IMR-90 (cell line): ENCODE measurements at regions not wholly inside any gene's neighbourhood (a gene's known extent, or its start where the extent isn't known, plus 50 kb on each side); places are given as distances from the start of the nearest gene placed in this dataset.

Source experiments
- ATAC-seq: fragments of 200-7000 bp; cut with Tn5 transposase; 2 replicates; pipeline ENCODE4 v1.9.1; 2020; ENCODE audit warnings: low read depth, mild to moderate bottlenecking, moderate library complexity
- BruUV-seq: library from RNA; stranded (reverse); fragments of 400-500 nt; replicated peaks from 2 replicates; lab custom pipeline; 2021; lab: Mats Ljungman, UMichigan
- CTCF ChIA-PET: fragments of 300-600 bp; formaldehyde crosslinking; extraction: SDS; loops from one replicate; lab custom pipeline; 2021; ENCODE audit warnings: antibody characterized with exemption; lab: Yijun Ruan, JAX
- POLR2A ChIA-PET: fragments of 300-600 bp; sonication (Branson Sonifier 250); formaldehyde crosslinking; loops from one replicate; lab custom pipeline; 2022; ENCODE audit warnings: antibody characterized with exemption; ENCODE audit not compliant: unreplicated experiment; lab: Charles Lee
- DNase-seq: peaks from one replicate; pipeline ENCODE4 v3.0.0; 2013
- H2AFZ ChIP-seq: replicated peaks from 2 replicates; pipeline ENCODE3; 2013; ENCODE audit warnings: low read length, mild to moderate bottlenecking; ENCODE audit not compliant: poor library complexity
- H2AK5ac ChIP-seq: 2 replicates; pipeline ENCODE4 v1.6.1; 2013; ENCODE audit warnings: low read depth, low read length, inconsistent platforms
- H2AK9ac ChIP-seq: replicated peaks from 2 replicates; pipeline ENCODE3; 2013; ENCODE audit warnings: mild to moderate bottlenecking, low read depth, low read length, moderate library complexity; ENCODE audit not compliant: poor library complexity
- H2BK120ac ChIP-seq: 2 replicates; pipeline ENCODE4 v1.6.1; 2013; ENCODE audit warnings: low read depth, low read length, inconsistent platforms
- H2BK15ac ChIP-seq: 3 replicates; pipeline ENCODE4 v1.6.1; 2013; ENCODE audit warnings: low read depth, low read length, inconsistent platforms
- H2BK20ac ChIP-seq: 2 replicates; pipeline ENCODE4 v1.6.1; 2013; ENCODE audit warnings: low read depth, mild to moderate bottlenecking, inconsistent platforms, low read length, moderate library complexity
- H2BK5ac ChIP-seq: 2 replicates; pipeline ENCODE4 v1.6.1; 2013; ENCODE audit warnings: mild to moderate bottlenecking, low read depth, low read length, inconsistent platforms; ENCODE audit not compliant: poor library complexity, severe bottlenecking
- H3K14ac ChIP-seq: replicated peaks from 2 replicates; pipeline ENCODE4 v1.6.1; 2013; ENCODE audit warnings: low read depth, low read length, inconsistent platforms
- H3K18ac ChIP-seq: 2 replicates; pipeline ENCODE4 v1.6.1; 2013; ENCODE audit warnings: low read depth, low read length, control low read depth
- H3K23ac ChIP-seq: 2 replicates; pipeline ENCODE4 v1.6.1; 2013; ENCODE audit warnings: low read depth, low read length, inconsistent platforms
- H3K27ac ChIP-seq: 2 replicates; pipeline ENCODE4 v1.5.1; 2013; ENCODE audit warnings: mild to moderate bottlenecking, control low read depth, low read length; ENCODE audit not compliant: insufficient read depth
- H3K27me3 ChIP-seq: 2 replicates; pipeline ENCODE4 v1.6.1; 2013; ENCODE audit warnings: low read length; ENCODE audit not compliant: control insufficient read depth, insufficient read depth
- H3K36me3 ChIP-seq: 2 replicates; pipeline ENCODE4 v1.6.1; 2013; ENCODE audit warnings: low read length, mixed read lengths; ENCODE audit not compliant: control insufficient read depth, insufficient read depth
- H3K4ac ChIP-seq: 2 replicates; pipeline ENCODE4 v1.6.1; 2013; ENCODE audit warnings: low read depth, low read length, inconsistent platforms
- H3K4me1 ChIP-seq: 2 replicates; pipeline ENCODE4 v1.6.1; 2013; ENCODE audit warnings: low read length, mixed read lengths; ENCODE audit not compliant: control insufficient read depth, insufficient read depth
- H3K4me2 ChIP-seq: 2 replicates; pipeline ENCODE4 v1.6.1; 2013; ENCODE audit warnings: low read depth, mild to moderate bottlenecking, control low read depth, low read length, moderate library complexity
- H3K4me3 ChIP-seq: 2 replicates; pipeline ENCODE4 v1.5.1; 2013; ENCODE audit warnings: low read depth, mild to moderate bottlenecking, control low read depth, low read length, moderate library complexity; ENCODE audit not compliant: insufficient read depth
- H3K56ac ChIP-seq: 2 replicates; pipeline ENCODE4 v1.6.1; 2013; ENCODE audit warnings: low read length, inconsistent platforms; ENCODE audit not compliant: insufficient read depth; ENCODE audit errors: extremely low read depth
- H3K79me1 ChIP-seq, 2 experiments: 2 replicates each; pipeline ENCODE4 v1.6.1; 2013; ENCODE audit warnings: low read length in 2 of 2, inconsistent platforms in 1 of 2, low read depth in 1 of 2
- H3K9ac ChIP-seq: 2 replicates; pipeline ENCODE4 v1.6.1; 2013; ENCODE audit warnings: low read depth, low read length, control low read depth
- H3K9me1 ChIP-seq: 2 replicates; pipeline ENCODE4 v1.6.1; 2013; ENCODE audit warnings: low read length, inconsistent platforms; ENCODE audit not compliant: insufficient read depth
- H3K9me3 ChIP-seq: 2 replicates; pipeline ENCODE4 v1.6.1; 2013; ENCODE audit warnings: low read length; ENCODE audit not compliant: control insufficient read depth, insufficient read depth
- H4K20me1 ChIP-seq: 2 replicates; pipeline ENCODE4 v1.6.1; 2013; ENCODE audit warnings: low read length, inconsistent platforms; ENCODE audit not compliant: insufficient read depth
- H4K5ac ChIP-seq: 2 replicates; pipeline ENCODE4 v1.6.1; 2013; ENCODE audit warnings: mild to moderate bottlenecking, low read depth, low read length, control low read depth
- H4K8ac ChIP-seq, 2 experiments: 2 replicates each; pipeline ENCODE4 v1.6.1; 2013; ENCODE audit warnings: low read depth in 2 of 2, low read length in 2 of 2, control low read depth in 1 of 2, inconsistent platforms in 1 of 2
- H4K91ac ChIP-seq: 2 replicates; pipeline ENCODE4 v1.6.1; 2013; ENCODE audit warnings: low read depth, low read length, inconsistent platforms; ENCODE audit not compliant: insufficient read depth
- CTCF ChIP-seq: conservative IDR thresholded peaks from 2 replicates; pipeline ENCODE4 v1.5.1; 2012; ENCODE audit warnings: mild to moderate bottlenecking, low read depth, low read length, improper control_type of control experiment
- MAFK ChIP-seq: IDR thresholded peaks from 2 replicates; pipeline ENCODE4 v1.6.1; 2012; ENCODE audit warnings: low read depth, low read length, improper control_type of control experiment
- MAZ ChIP-seq: IDR thresholded peaks from 2 replicates; pipeline ENCODE4 v1.6.1; 2012; ENCODE audit warnings: low read depth, mild to moderate bottlenecking, low read length, improper control_type of control experiment, moderate library complexity, borderline replicate concordance
- RAD21 ChIP-seq: IDR thresholded peaks from 2 replicates; pipeline ENCODE4 v1.6.1; 2012; ENCODE audit warnings: low read length, improper control_type of control experiment
- RCOR1 ChIP-seq: IDR thresholded peaks from 2 replicates; pipeline ENCODE4 v1.6.1; 2012; ENCODE audit warnings: mild to moderate bottlenecking, low read length, improper control_type of control experiment; ENCODE audit not compliant: insufficient replicate concordance
- WGBS, 2 experiments: methylation state at CpG; one replicate each; pipeline versions ENCODE4 v1.1.5 to v1.1.7; 2013; ENCODE audit warnings: missing lambda C conversion rate in 2 of 2; ENCODE audit not compliant: insufficient read length in 1 of 2; ENCODE audit errors: extremely low coverage in 2 of 2; 5-methylcytosine and 5-hydroxymethylcytosine counted together
- dilution Hi-C: fragments of 300-500 bp; cut with HindIII; formaldehyde crosslinking; loops from one replicate; pipeline ENCODE4 v1.14.3; 2018; ENCODE audit warnings: low sequenced_read_pairs; ENCODE audit not compliant: unreplicated experiment
- in situ Hi-C: fragments of 300-500 bp; cut with MboI; formaldehyde crosslinking; loops from 3 replicates; pipeline ENCODE4 v1.14.3; 2019; ENCODE audit warnings: low sequenced_read_pairs, inconsistent platforms, mixed read lengths
- intact Hi-C: fragments of 100-400 bp; cut with micrococcal nuclease; formaldehyde crosslinking; loops from 2 replicates; pipeline ENCODE4 v1.10.0; 2022

- dilution Hi-C loops (no loop called here), in situ Hi-C loops (no loop called here), intact Hi-C loops (no loop called here)
- H4K91ac ChIP-seq, result peak overlapping the region; percentile 55
- H2BK20ac ChIP-seq, result peak overlapping the region; percentile 84; the same call in 1 of the 2 replicates
- H3K27ac ChIP-seq, result no peak overlapping the region
- peak overlapping the region; percentile 75; the same call in 1 of the 2 replicates for H3K4ac ChIP-seq
- H4K20me1 ChIP-seq, result no peaks in the 10 kb centered on the region
- ChIA-PET POLR2A (no interaction called here), CTCF (no interaction called here)
- peak overlapping the region; percentile 76; the same call in 1 of the 2 replicates for H3K23ac ChIP-seq
- TF ChIP-seq RAD21 (no peak), MAFK (no peak), RCOR1 (no peak), CTCF (no peak), MAZ (no peak)
- no peak overlapping the region; the same call in 1 of the 2 replicates for H4K5ac ChIP-seq
- no peak overlapping the region for H3K9ac ChIP-seq
- BruUV-seq, result no TSS peak
- DNase-seq (peak; percentile 83), ATAC-seq (peak; percentile 83)
- no peaks in the 10 kb centered on the region for H3K36me3 ChIP-seq
- peak overlapping the region; percentile 65; the same call in 1 of the 2 replicates for H2AK5ac ChIP-seq
- peaks cover 6% of the 10 kb centered on the region; the same call in 1 of the 2 replicates for H3K4me1 ChIP-seq
- WGBS, 2 experiments, result 52% methylated on average over 2 of the region's 2 CpGs; no CpG with 5 or more reads in 1 of the 2 experiments
- peak overlapping the region; percentile 89 for H2BK5ac ChIP-seq
- H2AFZ ChIP-seq, result no peak overlapping the region
- no peak overlapping the region for H2AK9ac ChIP-seq
- H2BK15ac ChIP-seq, result peak overlapping the region; percentile 2; the same call in 1 of the 3 replicates
- H3K56ac ChIP-seq, result no peak overlapping the region
- H3K9me1 ChIP-seq, result no peaks in the 10 kb centered on the region
- no peaks in the 10 kb centered on the region for H3K79me1 ChIP-seq
- H3K18ac ChIP-seq, result peak overlapping the region; percentile 62; the same call in 1 of the 2 replicates
- no peak overlapping the region for H3K4me3 ChIP-seq
- H3K9me3 ChIP-seq, result no peaks in the 10 kb centered on the region
- H3K27me3 ChIP-seq, result no peaks in the 10 kb centered on the region
- H3K4me2 ChIP-seq, result peak overlapping the region; percentile 90
- peak overlapping the region; percentile 86 for H3K14ac ChIP-seq
- peak overlapping the region in 1 of 2 experiments; percentile 82; a peak in 2 of 4 replicates for H4K8ac ChIP-seq
- peak overlapping the region; percentile 32; the same call in 1 of the 2 replicates for H2BK120ac ChIP-seq
Measured at GRCh38 chr14:89640141-89640540, 223.1 kb upstream of the FOXN3 start.
